Neuron (in vitro differentiated cells): ENCODE measurements at regions not wholly inside any gene's neighbourhood (a gene's known extent, or its start where the extent isn't known, plus 50 kb on each side); places are given as distances from the start of the nearest gene placed in this dataset.

ENCODE experiments used
- H2AFZ ChIP-seq: one replicate; pipeline ENCODE4 v1.6.1; 2013; ENCODE audit warnings: low read depth, mild to moderate bottlenecking, inconsistent platforms, low read length, moderate library complexity
- H3K27me3 ChIP-seq: one replicate; pipeline ENCODE4 v1.6.1; 2013; ENCODE audit warnings: low read length; ENCODE audit not compliant: insufficient read depth
- H3K36me3 ChIP-seq: one replicate; pipeline ENCODE4 v1.6.1; 2013; ENCODE audit warnings: low read length; ENCODE audit not compliant: insufficient read depth
- H3K4me1 ChIP-seq: one replicate; pipeline ENCODE4 v1.6.1; 2013; ENCODE audit warnings: low read length; ENCODE audit not compliant: insufficient read depth
- H3K4me3 ChIP-seq: 2 replicates; pipeline ENCODE4 v1.5.1; 2013; ENCODE audit warnings: mild to moderate bottlenecking, low read length, moderate library complexity
- H3K9me3 ChIP-seq: one replicate; pipeline ENCODE4 v1.6.1; 2013; ENCODE audit warnings: low read length

DNA sequence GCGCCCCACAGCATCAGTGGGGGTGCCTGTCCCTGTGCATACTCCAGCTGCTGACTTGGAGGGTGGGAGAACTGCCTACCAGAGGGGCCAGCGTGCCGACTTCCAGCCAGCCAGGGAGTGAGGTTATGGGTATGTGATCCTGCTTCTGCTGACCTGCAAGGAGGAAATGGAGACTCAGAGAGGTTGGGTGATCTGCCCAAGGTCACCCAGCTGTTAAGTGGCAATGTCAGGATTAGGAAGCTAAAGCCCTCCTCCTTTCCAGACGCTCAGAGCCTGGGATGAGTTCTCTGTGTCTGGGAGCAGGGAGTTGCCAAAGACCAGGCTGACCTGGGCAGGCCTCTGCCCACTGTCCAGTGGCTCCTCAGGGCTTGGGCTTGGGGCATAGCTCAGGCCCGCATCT lies 169.6 kb downstream of the GLI2 start:
- Histone ChIP-seq H2AFZ (no peak overlapping the region), H3K27me3 (no peaks in the 10 kb centered on the region), H3K36me3 (peaks cover 22% of the 10 kb centered on the region), H3K4me1 (peaks cover 25% of the 10 kb centered on the region), H3K4me3 (no peak overlapping the region), H3K9me3 (no peaks in the 10 kb centered on the region)

DNA sequence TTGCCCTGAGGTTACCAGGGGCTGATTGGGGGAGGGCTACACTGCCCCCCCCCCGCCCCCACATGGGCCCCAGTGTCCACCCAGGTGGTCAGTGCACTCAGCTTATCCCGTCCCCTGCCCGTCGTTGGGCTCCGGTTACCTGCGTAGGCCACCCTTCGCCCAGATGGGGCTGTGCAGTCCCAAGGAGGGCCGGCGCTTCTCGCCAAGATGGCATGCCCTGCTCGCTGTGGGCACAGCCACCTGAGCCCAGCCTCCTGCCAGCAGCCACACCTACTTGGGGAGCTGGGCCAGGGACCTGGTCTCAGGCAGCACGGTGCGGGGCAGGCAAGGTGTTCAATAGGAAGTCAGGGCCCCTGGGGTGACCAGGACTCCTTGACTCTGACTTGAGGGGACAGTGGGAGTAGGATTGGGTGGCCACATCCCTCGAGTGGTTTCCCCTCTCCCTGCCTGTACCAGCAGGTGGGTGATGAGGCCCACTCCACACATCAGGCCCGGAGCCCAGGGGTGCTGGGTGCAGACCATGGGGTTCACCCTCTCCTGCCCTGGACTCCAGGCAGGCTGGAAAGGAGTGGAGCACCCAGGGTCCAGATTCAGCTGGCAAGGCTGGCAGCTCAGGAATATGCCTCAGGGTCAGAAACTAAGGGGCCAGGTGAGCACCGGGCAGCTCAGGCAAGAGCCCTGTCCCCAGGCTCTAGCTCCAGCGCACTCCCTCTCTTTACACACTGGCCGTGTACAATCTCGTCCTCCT lies 170.3 kb downstream of the GLI2 start:
- H3K36me3 ChIP-seq = peaks cover 16% of the 10 kb centered on the region
- no peaks in the 10 kb centered on the region for H3K9me3 ChIP-seq
- H2AFZ ChIP-seq = no peak overlapping the region
- no peak overlapping the region for H3K4me3 ChIP-seq
- peaks cover 20% of the 10 kb centered on the region for H3K4me1 ChIP-seq
- H3K27me3 ChIP-seq = no peaks in the 10 kb centered on the region

DNA sequence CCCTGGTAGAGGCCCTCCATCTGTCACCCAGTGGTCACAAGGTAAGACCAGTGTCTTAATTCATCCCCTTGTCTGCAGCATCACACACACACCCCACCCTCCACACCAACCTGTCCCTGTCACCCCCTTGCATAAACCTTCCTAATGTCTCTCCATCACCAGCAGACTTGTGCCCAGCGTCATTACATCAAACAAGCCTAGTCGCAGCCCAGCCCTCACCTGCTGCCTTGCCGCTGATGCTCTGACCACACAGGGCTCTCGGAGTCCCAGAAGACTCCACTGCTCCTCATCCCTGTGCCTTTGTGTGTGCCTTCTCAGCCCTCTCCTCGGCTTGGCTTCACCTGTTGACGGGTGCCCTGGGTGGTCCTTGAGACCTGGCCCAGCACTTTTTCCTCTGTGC lies 171.2 kb downstream of the GLI2 start:
- H3K27me3 ChIP-seq = no peaks in the 10 kb centered on the region
- H3K36me3 ChIP-seq = peaks cover 15% of the 10 kb centered on the region
- H3K4me1 ChIP-seq = peaks cover 23% of the 10 kb centered on the region
- H2AFZ ChIP-seq = no peak overlapping the region
- H3K4me3 ChIP-seq = no peak overlapping the region
- H3K9me3 ChIP-seq = no peaks in the 10 kb centered on the region

DNA sequence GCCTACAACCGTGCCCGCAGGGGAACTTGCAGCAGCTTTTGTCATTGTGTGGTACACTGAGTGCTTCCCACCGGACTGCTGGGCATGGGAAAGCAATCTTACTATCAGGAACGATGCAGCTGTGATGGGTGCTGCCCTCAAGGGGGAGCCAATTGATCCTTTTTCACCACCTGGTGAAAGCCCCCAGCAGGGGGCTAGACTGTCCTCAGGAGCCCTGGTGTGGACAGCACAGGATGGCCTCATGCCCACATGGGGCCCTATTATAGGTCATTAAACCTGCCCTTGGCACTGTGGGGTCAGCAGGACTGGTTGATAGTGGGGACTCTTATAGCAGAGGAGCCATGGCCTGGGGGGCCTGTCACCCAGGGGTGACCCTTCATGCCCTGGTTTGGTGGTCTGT lies 172.2 kb downstream of the GLI2 start:
- Histone ChIP-seq H3K36me3 (peaks cover 15% of the 10 kb centered on the region), H3K9me3 (no peaks in the 10 kb centered on the region), H3K4me1 (peaks cover 19% of the 10 kb centered on the region), H3K27me3 (no peaks in the 10 kb centered on the region), H2AFZ (no peak overlapping the region), H3K4me3 (no peak overlapping the region)

DNA sequence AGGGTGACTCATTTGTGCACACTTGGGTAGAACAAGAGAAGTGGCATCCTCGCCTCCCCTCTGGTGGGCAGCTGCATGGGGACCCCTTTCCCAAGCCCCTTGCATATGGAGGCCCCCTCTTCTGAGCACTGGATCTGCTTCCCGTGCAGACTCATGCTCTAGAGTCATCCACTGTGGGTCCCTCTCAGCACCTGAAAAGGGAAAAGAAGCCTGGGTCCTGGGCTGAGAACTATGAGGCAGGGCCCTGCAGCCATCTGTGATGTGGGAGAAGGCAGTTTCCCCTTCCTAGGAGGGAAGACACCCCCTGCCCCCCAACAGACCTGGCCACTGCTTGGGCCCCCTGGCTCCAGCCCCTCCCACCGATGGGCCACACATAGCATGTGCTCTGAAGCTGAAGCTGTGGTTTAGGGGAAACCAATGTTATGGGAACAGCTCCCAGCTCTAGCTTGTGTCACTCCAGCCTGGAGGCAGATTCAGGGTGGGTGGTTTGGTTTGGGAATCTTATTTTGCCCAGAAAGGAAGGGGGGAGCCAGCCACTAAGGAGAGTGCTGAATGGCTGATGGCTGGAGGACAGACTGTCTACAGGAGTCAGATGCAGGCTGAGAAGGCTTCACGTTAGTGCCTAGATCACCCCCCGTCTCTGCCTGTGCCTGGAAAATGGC lies 172.8 kb downstream of the GLI2 start:
- peaks cover 19% of the 10 kb centered on the region for H3K4me1 ChIP-seq
- no peak overlapping the region for H3K4me3 ChIP-seq
- H3K9me3 ChIP-seq = no peaks in the 10 kb centered on the region
- no peak overlapping the region for H2AFZ ChIP-seq
- no peaks in the 10 kb centered on the region for H3K27me3 ChIP-seq
- H3K36me3 ChIP-seq = peaks cover 15% of the 10 kb centered on the region

DNA sequence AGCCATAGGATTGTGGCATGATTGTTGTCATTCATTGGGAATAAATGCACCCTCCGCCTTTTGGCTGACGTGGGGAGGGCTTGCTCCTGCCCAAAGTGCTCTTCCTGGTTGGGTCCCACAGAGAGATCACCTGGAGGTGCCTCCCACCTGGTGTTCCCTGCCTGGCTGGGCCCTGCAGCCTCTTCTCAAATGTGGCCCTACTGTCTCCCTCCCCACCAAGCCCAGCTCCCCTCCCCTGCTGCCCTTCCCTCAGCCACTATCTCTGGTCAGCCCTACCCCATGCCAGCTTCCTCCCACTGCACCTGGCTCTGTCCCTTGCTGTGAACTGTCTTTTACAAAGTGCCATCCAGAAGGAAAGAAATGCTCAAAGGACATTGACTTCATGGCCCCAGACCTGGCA lies 173.4 kb downstream of the GLI2 start:
- Histone ChIP-seq H3K9me3 (no peaks in the 10 kb centered on the region), H2AFZ (no peak overlapping the region), H3K36me3 (peaks cover 15% of the 10 kb centered on the region), H3K27me3 (no peaks in the 10 kb centered on the region), H3K4me1 (peaks cover 13% of the 10 kb centered on the region), H3K4me3 (no peak overlapping the region)

DNA sequence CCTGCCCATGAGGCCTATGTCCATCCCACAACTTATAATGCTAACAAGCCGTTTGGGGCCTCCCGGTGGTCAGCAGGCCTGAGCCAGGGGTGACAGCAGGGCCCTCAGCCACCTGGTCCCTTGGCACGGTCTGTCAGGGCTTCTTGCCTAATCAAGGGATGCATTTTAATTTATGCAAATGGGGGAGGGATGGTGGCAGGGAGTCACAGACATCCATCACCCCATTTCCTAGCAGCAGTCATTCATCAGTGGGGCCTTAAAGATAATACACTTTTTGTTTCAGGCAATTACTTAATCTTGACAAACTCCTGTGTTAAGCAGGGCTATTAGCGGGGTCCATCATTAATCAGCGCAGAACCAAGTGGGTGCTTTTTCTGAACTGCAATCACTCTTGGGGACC lies 174.5 kb downstream of the GLI2 start:
- no peak overlapping the region for H3K4me3 ChIP-seq
- no peaks in the 10 kb centered on the region for H3K27me3 ChIP-seq
- no peak overlapping the region for H2AFZ ChIP-seq
- peaks cover 15% of the 10 kb centered on the region for H3K36me3 ChIP-seq
- no peaks in the 10 kb centered on the region for H3K9me3 ChIP-seq
- peaks cover 7% of the 10 kb centered on the region for H3K4me1 ChIP-seq

DNA sequence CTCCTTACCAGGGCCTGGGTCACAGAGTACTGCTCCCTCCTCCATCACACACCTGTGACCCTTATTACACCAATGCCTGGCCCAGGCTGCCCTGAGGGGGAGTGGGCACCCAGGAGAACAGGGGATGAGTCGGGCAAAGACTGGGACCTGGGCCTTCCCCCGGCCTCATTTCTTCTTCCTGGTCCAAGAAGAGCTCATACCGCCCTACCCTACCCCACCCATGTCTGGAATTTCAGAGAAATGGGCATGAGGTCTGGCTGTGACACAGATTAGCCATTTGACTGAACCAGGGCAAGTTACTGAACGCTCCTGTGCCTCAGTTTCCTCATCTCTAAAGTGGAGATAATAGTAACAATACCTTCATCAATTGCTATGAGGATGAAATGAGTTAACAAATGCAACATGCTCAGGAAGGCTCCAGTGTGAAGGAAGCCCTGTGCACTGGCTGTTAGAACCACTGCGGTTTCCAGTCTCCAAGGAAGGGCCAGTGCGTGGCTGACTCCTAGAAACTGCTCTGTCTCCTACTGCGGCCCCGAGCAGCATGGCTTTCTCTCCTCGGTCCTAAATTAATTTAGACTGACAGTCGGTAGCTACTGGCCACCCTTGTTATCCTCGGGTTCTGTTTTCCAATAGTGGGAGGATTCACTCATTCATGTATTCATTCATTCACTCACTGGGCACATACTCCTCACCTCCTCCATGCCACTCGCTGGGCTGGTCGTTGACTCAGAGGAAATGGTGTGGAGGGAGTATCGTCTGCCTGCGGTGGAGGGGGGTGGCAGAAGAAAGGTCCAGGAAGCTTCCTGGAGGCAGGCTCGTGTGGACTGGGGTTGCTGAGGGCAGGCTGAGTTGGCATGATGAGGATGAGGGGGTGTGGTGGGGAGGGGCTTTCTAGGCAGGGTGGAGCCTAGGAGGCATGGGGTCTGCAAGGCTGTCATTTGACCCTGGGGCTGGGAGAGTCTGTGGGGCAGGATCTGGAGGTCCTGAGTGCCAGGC lies 175.6 kb downstream of the GLI2 start:
- Histone ChIP-seq H3K4me1 (peaks cover 7% of the 10 kb centered on the region), H3K4me3 (no peak overlapping the region), H3K9me3 (no peaks in the 10 kb centered on the region)

DNA sequence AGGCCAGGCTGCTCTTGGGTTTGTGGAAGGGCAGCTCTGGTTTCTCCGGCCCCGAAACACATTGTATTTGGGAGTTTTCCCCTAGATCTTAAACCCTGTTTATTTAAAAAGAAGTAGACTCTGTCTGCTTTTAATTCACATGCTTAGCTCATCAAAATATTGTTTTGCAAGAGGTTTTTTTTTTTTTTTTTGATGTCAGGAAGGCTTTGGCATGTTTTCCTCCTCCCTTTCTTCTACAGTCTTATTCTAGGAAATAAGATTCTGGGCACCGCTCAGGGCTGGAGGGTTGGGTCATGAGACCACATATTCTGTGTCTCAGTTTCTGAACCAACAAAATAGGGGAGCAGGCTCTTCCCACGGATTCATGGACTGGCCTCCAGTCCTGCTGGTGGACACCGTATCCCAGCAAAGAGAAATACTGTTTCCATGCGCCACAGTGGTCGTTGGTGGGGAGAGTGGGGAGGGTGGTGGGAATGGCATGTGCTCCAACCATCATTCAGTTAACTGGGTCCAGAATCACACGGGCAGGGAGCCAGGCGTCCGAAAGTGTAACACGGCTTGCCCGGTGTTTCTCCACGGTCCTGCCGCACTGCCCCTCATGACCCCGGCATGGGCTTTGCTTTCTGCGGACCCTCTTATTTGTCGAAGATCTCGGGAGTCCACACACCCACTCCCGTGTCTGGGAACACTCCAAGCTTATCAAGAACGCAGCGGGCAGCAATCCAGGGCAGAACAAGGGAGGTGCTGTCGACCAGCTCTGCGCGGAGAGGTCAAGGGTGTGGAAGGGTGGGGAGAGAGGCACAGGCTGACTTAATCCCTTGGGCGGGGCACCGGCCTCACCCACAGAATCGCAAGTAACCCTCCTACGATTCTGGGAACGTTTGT lies 176.7 kb downstream of the GLI2 start:
- Histone ChIP-seq H3K36me3 (peaks cover 3% of the 10 kb centered on the region), H3K4me3 (no peak overlapping the region), H3K9me3 (no peaks in the 10 kb centered on the region), H3K4me1 (peaks cover 7% of the 10 kb centered on the region), H3K27me3 (no peaks in the 10 kb centered on the region), H2AFZ (no peak overlapping the region)

More for the DNA sequence above, 175.6 kb downstream of the GLI2 start:
- Histone ChIP-seq H3K27me3 (no peaks in the 10 kb centered on the region), H2AFZ (no peak overlapping the region), H3K36me3 (peaks cover 11% of the 10 kb centered on the region)

DNA sequence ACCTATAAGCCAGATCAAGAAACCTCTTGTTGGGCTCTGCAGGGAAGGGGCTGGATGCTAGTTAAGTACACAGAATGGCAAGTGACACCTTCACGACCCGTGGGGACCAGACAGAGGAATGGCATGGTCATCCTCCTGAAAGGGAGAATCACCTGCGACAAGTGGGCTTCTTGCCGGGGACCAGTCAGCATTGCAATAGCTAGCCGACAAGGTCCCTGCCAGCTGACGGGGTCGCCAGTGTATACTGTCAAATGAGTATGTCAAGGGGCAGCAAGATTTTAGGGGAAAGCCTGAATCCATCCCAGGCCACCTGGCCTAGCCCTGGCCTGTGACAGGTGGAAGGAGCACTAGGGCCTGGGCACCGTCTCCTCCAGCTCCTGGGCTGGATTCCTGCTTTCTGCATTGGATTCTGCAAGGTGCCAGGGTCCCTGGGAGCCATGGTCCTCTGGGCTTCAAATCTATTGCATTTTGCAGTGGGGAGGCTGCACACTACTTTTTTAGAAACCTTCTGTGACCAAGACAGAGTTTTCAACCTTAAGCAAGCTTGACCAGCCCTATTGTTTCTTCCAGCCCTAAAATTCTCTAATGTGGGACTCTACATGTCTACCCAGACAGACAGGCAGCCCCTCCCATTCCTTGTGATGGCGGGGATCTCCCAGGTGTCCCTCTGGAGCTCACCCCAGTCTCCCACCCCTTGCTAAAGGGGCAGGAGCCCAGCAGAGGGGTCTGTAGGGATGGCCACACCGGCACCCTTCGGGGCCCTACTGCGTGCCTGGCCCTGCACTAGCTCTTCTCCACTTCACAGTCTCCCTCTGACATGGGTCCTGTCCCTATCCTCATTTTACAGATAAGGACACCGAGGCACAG lies 178.5 kb downstream of the GLI2 start:
- Histone ChIP-seq H3K36me3 (peaks cover 5% of the 10 kb centered on the region), H3K4me1 (peaks cover 7% of the 10 kb centered on the region), H3K9me3 (no peaks in the 10 kb centered on the region), H3K27me3 (no peaks in the 10 kb centered on the region), H2AFZ (no peak overlapping the region), H3K4me3 (no peak overlapping the region)

DNA sequence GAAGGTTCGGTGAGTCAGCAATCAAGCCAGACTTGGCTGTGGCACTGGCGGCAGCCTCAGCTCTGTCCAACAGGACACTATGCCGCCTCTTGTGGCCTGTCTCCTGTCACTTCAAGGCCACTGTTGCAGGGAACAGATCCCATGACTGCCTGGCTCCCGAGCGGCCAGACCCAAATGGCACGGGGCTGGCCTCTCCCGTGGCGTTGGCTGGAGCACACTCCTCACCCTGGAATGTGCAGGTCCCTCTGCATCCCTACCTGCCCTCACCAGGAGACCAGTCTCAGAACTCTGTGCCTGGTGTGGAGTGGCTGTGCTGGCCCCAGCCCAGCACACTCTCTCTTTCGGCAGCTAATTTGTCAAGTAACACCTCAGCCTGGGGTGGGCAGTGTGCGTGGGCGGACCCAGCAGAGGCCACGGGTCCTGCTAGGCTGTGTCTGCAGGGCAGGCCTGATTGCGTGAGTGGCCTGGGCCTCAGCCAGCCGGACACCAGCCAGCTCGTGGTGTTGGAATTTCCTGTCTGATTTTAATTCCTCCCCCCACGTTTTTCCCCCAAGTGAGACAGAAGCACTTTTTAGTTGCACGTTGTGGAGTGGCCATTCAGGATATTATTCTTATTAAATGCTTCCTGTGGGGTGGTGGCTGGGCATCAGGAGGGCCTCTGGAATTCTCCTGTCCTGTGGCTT lies 179.3 kb downstream of the GLI2 start:
- Histone ChIP-seq H3K9me3 (no peaks in the 10 kb centered on the region), H3K4me3 (no peak overlapping the region), H3K27me3 (no peaks in the 10 kb centered on the region), H2AFZ (no peak overlapping the region), H3K4me1 (peaks cover 10% of the 10 kb centered on the region), H3K36me3 (peaks cover 10% of the 10 kb centered on the region)
